Activated CD4-positive, alpha-beta T cell treated with anti-CD3 and anti-CD28 coated beads, Interleukin-2, Interleukin-4, amounts not matched to agents 100 ng/mL and 50 ng/mL, durations not matched to agents 16 hours and 8 hours (primary cell): ENCODE measurements at regions not wholly inside any gene's neighbourhood (a gene's known extent, or its start where the extent isn't known, plus 50 kb on each side); places are given as distances from the start of the nearest gene placed in this dataset.
"Not testable (repeated sequence)": the region's sequence is repeated elsewhere in the genome, so short reads cannot be mapped to it uniquely, and the experiment has no call there.

Experiments used
- DNase-seq: peaks from one replicate; pipeline ENCODE4 v3.0.0-alpha.2; 2020; ENCODE audit warnings: low spot score

DNA sequence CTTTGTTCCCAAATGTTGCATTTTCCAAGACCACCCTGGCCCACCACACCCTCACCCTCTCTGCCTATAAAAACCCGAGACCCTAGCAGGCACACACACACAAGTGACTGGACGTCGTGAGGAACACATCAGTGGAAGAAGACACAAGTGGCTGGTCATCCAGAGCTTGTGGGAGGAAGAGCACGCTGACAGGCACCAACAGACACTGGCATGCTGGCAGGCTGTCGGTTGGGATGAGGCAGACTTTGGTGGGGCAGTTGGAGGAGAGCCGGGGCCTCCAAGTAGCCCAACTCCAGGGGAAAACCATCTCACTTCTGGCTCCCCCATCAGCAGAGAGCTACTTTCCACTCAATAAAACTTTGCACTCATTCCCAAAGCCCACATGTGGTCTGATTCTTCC lies 225.5 kb upstream of the ZEB2 start:
- no peak for DNase-seq

GRCh38 chr2:144738749-144739148 lies 218.8 kb upstream of the ZEB2 start:
- DNase-seq: no peak

DNA sequence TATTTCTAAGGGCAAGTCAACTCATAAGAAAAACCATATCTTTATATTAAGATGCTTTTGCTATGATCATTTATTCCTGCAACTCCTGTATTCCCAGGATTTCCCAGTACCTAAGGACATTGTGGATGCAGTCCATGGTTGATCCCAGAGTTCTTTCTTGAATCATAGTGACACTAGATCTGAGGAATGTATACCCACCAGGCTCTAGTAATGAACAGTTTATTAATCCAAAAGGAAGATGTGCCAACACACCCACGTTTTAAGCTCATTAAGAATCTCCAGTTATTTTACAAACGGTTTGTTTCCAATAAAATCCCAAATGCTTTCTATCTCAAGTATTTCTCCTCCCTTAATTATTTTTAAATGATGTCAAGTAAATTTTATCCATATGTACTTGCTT lies 210.8 kb upstream of the ZEB2 start:
- no peak for DNase-seq

- not testable (repeated sequence) for DNase-seq
These were observed 204.5 kb upstream of the ZEB2 start for GRCh38 chr2:144724460-144724859.

GRCh38 chr2:144718376-144718775 lies 198.5 kb upstream of the ZEB2 start:
- no peak for DNase-seq

- DNase-seq: no peak
These were observed 196.1 kb upstream of the ZEB2 start for GRCh38 chr2:144715992-144716391.

GRCh38 chr2:144713410-144713809 lies 193.5 kb upstream of the ZEB2 start:
- no peak for DNase-seq

DNA sequence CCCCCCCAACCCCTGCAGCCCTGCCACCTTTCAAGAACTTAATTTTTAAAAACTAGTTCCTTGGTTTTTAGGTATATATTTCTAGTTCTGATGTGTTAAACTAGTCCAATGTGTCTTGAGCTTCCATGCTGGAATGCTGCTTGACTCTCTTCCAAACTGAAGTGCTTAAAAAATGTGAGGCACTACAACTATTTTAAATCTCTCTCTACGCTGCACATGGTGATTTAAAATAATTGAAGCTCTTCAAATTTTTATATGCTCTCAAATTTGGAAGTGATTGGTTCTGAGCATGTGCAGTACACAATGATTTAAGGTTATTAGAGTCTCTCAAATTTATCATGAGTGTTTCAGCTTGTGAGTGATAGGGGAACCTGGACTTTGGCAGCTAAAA lies 192.6 kb upstream of the ZEB2 start:
- DNase-seq: no peak

GRCh38 chr2:144711630-144712549 lies 192.0 kb upstream of the ZEB2 start:
- no peak for DNase-seq

GRCh38 chr2:144711084-144711483 lies 191.2 kb upstream of the ZEB2 start:
- DNase-seq: no peak

GRCh38 chr2:144708626-144709025 lies 188.7 kb upstream of the ZEB2 start:
- no peak for DNase-seq

GRCh38 chr2:144707736-144708326 lies 187.9 kb upstream of the ZEB2 start:
- no peak for DNase-seq

DNA sequence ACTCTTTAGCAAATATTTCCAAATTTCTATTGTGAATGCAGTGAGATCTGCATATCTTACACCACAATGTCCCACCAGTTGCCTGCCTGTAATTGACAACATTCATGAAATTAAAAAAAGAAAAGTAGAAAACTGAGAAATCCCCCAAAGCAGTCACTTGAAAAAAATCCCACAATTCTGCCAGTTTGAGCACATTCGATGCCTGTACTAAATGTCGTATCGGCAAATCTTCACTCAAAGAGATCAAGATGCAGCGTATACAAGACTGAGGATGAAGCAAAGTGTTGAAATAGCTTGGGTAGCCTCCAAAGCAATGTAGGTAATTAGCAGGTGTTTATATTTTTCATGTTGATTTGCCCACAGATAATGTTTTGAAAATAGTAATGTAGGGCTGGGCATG lies 186.7 kb upstream of the ZEB2 start:
- DNase-seq: no peak

- DNase-seq: no peak
These were observed 185.7 kb upstream of the ZEB2 start for GRCh38 chr2:144705328-144706245.

- no peak for DNase-seq
These were observed 184.8 kb upstream of the ZEB2 start for GRCh38 chr2:144704709-144705095.

- no peak for DNase-seq
These were observed 184.2 kb upstream of the ZEB2 start for GRCh38 chr2:144703852-144704708.

GRCh38 chr2:144702051-144702450 lies 182.1 kb upstream of the ZEB2 start:
- DNase-seq: no peak

DNA sequence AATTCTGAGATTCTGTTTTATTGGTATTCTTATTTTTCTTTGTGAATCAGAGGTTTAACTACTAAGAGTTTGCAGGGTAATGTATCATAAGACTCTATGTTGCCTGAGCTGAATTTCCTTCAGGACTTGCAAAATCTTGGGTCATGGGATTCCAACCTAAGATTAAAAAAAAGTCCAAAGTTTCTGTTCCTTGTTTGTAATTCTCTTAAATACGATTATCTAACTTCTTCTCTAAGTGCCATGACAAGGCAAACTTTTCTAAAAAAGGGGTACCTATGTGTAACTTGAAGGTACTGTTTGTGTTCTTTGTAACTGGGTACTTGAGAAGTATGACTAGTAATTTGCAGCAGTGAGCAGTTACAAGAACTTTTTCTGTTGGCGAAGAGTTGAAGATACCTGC lies 181.3 kb upstream of the ZEB2 start:
- no peak for DNase-seq

DNA sequence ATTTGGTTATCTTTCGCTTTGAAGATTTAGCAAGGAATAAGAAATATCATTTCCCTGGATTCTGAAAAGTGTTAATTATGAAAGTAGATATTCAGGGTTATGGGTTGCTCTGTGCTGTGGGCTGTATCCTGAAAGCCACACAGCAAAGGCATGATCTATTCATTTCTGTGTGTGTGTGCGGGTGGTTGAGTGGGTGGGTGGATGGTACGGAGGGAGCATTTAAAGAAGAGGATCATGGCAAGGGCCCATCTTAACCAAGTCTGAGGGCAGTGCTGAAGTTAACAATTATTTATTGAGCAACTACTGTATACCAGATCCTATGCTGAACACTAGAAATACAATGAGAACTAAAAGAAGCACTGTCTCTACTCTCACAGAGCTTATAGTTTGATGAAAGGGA lies 178.2 kb upstream of the ZEB2 start:
- DNase-seq: no peak

DNA sequence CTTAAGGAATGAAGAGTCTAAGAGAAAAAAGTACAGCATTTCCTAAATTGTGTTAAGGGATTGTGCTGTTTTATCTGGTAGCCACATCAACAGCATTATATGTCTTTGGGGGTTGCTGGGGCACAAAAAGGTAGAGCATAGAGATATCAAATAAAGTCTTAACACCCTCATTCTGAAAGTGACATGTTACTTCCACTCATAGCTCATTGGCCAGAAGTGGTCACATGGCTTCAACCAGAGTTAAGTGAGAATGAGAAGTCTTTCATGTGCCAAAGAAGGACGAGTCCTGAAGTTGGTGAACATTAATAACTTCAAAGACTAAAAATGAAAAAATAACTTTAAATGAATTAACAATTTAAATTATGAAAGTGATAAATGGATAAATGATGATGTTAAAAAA lies 175.7 kb upstream of the ZEB2 start:
- no peak for DNase-seq

DNA sequence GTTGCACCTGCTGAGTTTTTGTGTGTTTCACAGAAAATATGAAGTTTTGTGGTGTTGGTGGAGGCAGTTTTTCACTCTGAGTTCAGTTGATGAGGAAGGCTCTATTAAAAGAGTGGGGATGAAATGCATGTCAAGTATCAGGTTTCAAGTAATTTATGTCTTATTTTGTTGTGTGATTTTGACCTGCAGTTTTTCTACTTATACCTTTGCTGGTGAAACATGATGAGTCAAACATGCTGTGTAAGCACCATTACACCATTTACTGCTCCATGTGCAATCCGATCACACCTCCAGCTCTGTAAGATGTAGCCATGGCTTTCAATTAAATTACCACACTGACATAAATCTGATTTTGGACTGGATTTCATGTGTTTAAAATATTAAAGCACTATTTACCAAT lies 174.5 kb upstream of the ZEB2 start:
- DNase-seq: no peak

DNA sequence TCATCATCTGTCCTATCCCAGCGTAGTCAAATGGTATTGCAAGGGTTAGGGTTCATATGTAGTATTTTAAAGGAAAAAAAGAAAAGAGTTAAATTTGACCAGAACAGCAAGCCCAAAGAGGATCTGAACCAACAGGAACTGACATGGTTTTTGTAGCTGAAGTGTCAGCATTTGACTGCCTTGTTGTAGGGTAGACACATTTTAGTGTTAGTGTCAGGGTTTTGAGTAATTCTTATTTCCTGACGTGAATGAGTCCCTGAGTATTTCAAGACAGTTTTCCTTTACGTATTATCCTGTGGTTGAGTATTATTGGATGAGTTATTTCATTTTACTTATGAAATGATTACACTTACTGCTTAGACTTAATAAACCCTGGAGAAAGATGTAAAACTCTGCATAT lies 173.3 kb upstream of the ZEB2 start:
- DNase-seq: no peak
